Astrocyte (in vitro differentiated cells and primary cell): ENCODE measurements at regions not wholly inside any gene's neighbourhood (a gene's known extent, or its start where the extent isn't known, plus 50 kb on each side); places are given as distances from the start of the nearest gene placed in this dataset.

Experiments
- EZH2 ChIP-seq: IDR thresholded peaks from 2 replicates; pipeline ENCODE4 v1.6.1; 2012; ENCODE audit warnings: mild to moderate bottlenecking, low read length, inconsistent platforms; ENCODE audit not compliant: insufficient read depth
- TF ChIP-seq, protein P1 (sequence below): IDR thresholded peaks from 2 replicates; pipeline ENCODE4 v1.5.1; 2011; ENCODE audit warnings: low read depth, mild to moderate bottlenecking, inconsistent platforms, low read length, moderate library complexity; ENCODE audit not compliant: insufficient read depth

DNA sequence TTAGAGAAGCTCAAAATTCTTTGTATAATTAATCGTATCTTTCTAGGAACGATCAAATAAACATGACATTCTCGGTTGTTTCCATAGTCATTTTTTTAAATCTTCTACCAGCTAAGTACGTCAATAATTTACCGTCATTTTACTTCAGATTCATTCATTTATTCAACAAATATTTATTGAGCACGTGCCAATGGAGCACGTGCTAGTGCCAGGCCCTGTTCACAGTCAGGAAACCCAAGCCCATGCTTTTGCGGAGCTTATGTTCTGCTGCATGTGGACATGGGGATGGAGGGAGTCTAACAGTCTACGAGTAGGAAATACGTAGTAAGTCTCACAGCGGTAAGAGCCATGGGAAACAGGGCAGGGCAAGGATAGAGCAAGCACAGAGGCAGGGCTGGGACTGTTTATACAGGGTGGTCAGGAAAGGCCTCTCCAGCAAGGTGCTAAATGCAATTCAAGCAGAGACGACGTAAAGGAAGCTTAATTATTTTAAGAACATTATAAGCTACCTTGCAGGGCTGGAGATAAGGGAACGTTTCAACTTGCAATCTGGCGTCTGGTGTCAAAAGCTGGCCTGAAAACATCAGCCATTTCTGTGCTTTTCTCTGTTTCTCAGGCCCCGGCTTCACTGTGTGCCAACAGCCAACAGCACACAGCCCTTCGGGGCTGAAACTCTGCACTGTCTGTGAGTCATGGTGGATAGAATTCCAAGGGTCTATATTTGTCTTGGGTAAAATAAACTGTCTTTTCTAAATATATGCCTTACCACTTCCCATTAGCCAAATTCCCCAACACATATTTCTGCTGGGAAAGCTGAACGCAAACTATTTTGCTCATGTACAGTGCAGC, 517.1 kb upstream of the ZFP42 start:
- TF ChIP-seq, protein P1, sequence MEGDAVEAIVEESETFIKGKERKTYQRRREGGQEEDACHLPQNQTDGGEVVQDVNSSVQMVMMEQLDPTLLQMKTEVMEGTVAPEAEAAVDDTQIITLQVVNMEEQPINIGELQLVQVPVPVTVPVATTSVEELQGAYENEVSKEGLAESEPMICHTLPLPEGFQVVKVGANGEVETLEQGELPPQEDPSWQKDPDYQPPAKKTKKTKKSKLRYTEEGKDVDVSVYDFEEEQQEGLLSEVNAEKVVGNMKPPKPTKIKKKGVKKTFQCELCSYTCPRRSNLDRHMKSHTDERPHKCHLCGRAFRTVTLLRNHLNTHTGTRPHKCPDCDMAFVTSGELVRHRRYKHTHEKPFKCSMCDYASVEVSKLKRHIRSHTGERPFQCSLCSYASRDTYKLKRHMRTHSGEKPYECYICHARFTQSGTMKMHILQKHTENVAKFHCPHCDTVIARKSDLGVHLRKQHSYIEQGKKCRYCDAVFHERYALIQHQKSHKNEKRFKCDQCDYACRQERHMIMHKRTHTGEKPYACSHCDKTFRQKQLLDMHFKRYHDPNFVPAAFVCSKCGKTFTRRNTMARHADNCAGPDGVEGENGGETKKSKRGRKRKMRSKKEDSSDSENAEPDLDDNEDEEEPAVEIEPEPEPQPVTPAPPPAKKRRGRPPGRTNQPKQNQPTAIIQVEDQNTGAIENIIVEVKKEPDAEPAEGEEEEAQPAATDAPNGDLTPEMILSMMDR: no peak
- TF ChIP-seq EZH2: no peak
